Prostate gland (tissue), 2 donors: ENCODE measurements at regions not wholly inside any gene's neighbourhood (a gene's known extent, or its start where the extent isn't known, plus 50 kb on each side); places are given as distances from the start of the nearest gene placed in this dataset.

Source experiments
- DNase-seq: peaks from one replicate; pipeline ENCODE4 v3.0.0-alpha.2; 2019; ENCODE audit warnings: low spot score
- H3K27ac ChIP-seq, 2 donors: fragments of 200-600 bp; sonication (generic); 2 replicates each; pipeline ENCODE4 v1.5.1; 2017 to 2019
- H3K27me3 ChIP-seq: fragments of 200-600 bp; sonication (generic); replicated peaks from 2 replicates; pipeline ENCODE4 v1.5.1; 2019; ENCODE audit not compliant: insufficient read depth
- H3K36me3 ChIP-seq, 2 donors: fragments of 200-600 bp; sonication (generic); 1 replicate in 1 of 2; 2 replicates in 1 of 2; pipeline versions ENCODE4 v1.5.1 to v1.8.1; 2017 to 2019
- H3K4me1 ChIP-seq: fragments of 200-600 bp; sonication (generic); replicated peaks from 2 replicates; pipeline ENCODE4 v1.5.1; 2019
- H3K4me3 ChIP-seq, 2 donors: fragments of 200-600 bp; sonication (generic); 2 replicates each; pipeline ENCODE4 v1.5.1; 2017 to 2019
- H3K9me3 ChIP-seq: fragments of 200-600 bp; sonication (generic); 2 replicates; pipeline ENCODE4 v1.5.1; 2017
- CTCF ChIP-seq, 4 experiments: fragments of 200-600 bp in 2 of 4; fragments of 450-650 bp in 2 of 4; sonication (generic) in 2 of 4; IDR thresholded peaks; 1 replicate in 3 of 4; 2 replicates in 1 of 4; pipeline ENCODE4 v1.5.1; 2016 to 2019; ENCODE audit warnings: antibody characterized with exemption in 4 of 4, mild to moderate bottlenecking in 2 of 4, moderate library complexity in 2 of 4
- POLR2A ChIP-seq: fragments of 450-650 bp; IDR thresholded peaks from one replicate; pipeline ENCODE4 v1.6.1; 2016; ENCODE audit warnings: antibody characterized with exemption, mild to moderate bottlenecking
- POLR2AphosphoS5 ChIP-seq: sonication (generic); formaldehyde crosslinking; IDR thresholded peaks from one replicate; pipeline ENCODE4 v1.6.1; 2017; ENCODE audit warnings: antibody characterized with exemption
- WGBS: methylation state at CpG from one replicate; pipeline ENCODE4 v1.1.5; 2018; 5-methylcytosine and 5-hydroxymethylcytosine counted together
- intact Hi-C: fragments of 100-400 bp; cut with DNase I; formaldehyde crosslinking; loops from one replicate; pipeline ENCODE4 v1.14.2; 2022

- DNase-seq = no peak
- no peak overlapping the region for H3K4me3 ChIP-seq
- TF ChIP-seq POLR2A (no peak), POLR2AphosphoS5 (no peak), CTCF (IDR thresholded peaks at IDR 0.05) (no peak)
- intact Hi-C loops = no loop called here
- no peak overlapping the region for H3K27ac ChIP-seq
- H3K36me3 ChIP-seq = no peaks in the 10 kb centered on the region
- H3K27me3 ChIP-seq = no peaks in the 10 kb centered on the region
- WGBS = 49% methylated on average over 3 of the region's 3 CpGs
- no peaks in the 10 kb centered on the region for H3K4me1 ChIP-seq
- no peaks in the 10 kb centered on the region for H3K9me3 ChIP-seq
Observed at GRCh38 chr18:38116716-38117115, 551.1 kb upstream of the CELF4 start.

GRCh38 chr18:38115201-38115600 lies 549.6 kb upstream of the CELF4 start:
- H3K27me3 ChIP-seq = no peaks in the 10 kb centered on the region
- no peaks in the 10 kb centered on the region for H3K36me3 ChIP-seq
- WGBS = 33% methylated on average over 1 of the region's 1 CpG
- H3K4me3 ChIP-seq = no peak overlapping the region
- H3K9me3 ChIP-seq = no peaks in the 10 kb centered on the region
- intact Hi-C loops = no loop called here
- no peak for DNase-seq
- H3K4me1 ChIP-seq = no peaks in the 10 kb centered on the region
- H3K27ac ChIP-seq = no peak overlapping the region
- TF ChIP-seq CTCF (IDR thresholded peaks at IDR 0.05) = no peak
- no peak for TF ChIP-seq POLR2AphosphoS5
- no peak for TF ChIP-seq POLR2A

- H3K27ac ChIP-seq = no peak overlapping the region
- no peak for DNase-seq
- no peak overlapping the region for H3K4me3 ChIP-seq
- intact Hi-C loops = no loop called here
- H3K36me3 ChIP-seq = no peaks in the 10 kb centered on the region
- no peaks in the 10 kb centered on the region for H3K27me3 ChIP-seq
- no peaks in the 10 kb centered on the region for H3K9me3 ChIP-seq
- no peak for TF ChIP-seq POLR2AphosphoS5
- TF ChIP-seq CTCF (IDR thresholded peaks at IDR 0.05) = no peak
- TF ChIP-seq POLR2A = no peak
- WGBS = 84% methylated on average over 1 of the region's 1 CpG
- H3K4me1 ChIP-seq = no peaks in the 10 kb centered on the region
Observed at GRCh38 chr18:38087538-38087937, 521.9 kb upstream of the CELF4 start.

GRCh38 chr18:38081516-38081915 lies 515.9 kb upstream of the CELF4 start:
- Histone ChIP-seq H3K4me3 (no peak overlapping the region), H3K9me3 (no peaks in the 10 kb centered on the region), H3K36me3 (no peaks in the 10 kb centered on the region), H3K4me1 (no peaks in the 10 kb centered on the region), H3K27ac (no peak overlapping the region), H3K27me3 (no peaks in the 10 kb centered on the region)
- TF ChIP-seq CTCF (IDR thresholded peaks at IDR 0.05) = no peak
- no peak for TF ChIP-seq POLR2A
- TF ChIP-seq POLR2AphosphoS5 = no peak
- intact Hi-C loops = no loop called here
- 28% methylated on average over 1 of the region's 1 CpG for WGBS
- no peak for DNase-seq

GRCh38 chr18:38077229-38077628 lies 511.6 kb upstream of the CELF4 start:
- Histone ChIP-seq H3K27ac (no peak overlapping the region), H3K9me3 (no peaks in the 10 kb centered on the region), H3K27me3 (no peaks in the 10 kb centered on the region), H3K36me3 (no peaks in the 10 kb centered on the region), H3K4me3 (no peak overlapping the region), H3K4me1 (no peaks in the 10 kb centered on the region)
- TF ChIP-seq POLR2AphosphoS5 = no peak
- no peak for TF ChIP-seq POLR2A
- TF ChIP-seq CTCF (IDR thresholded peaks at IDR 0.05) = no peak
- DNase-seq = no peak
- WGBS = 35% methylated on average over 4 of the region's 4 CpGs
- intact Hi-C loops = no loop called here
